H1 (cell line): ENCODE measurements at regions not wholly inside any gene's neighbourhood (a gene's known extent, or its start where the extent isn't known, plus 50 kb on each side); places are given as distances from the start of the nearest gene placed in this dataset.

Source experiments
- EZH2 ChIP-seq: fragments of 200-600 bp; sonication (generic); IDR thresholded peaks from 2 replicates; pipeline ENCODE4 v1.7.1; 2012; ENCODE audit warnings: low read depth, mild to moderate bottlenecking, moderate library complexity, low read length, inconsistent platforms; ENCODE audit not compliant: severe bottlenecking
- GABPA ChIP-seq: IDR thresholded peaks from 2 replicates; pipeline ENCODE4 v1.6.1; 2011; ENCODE audit warnings: mild to moderate bottlenecking, low read length, moderate library complexity, borderline replicate concordance; ENCODE audit not compliant: insufficient read depth
- TF ChIP-seq, protein P1 (sequence below): fragments of 300-600 bp; sonication (generic); IDR thresholded peaks from 2 replicates; pipeline ENCODE4 v1.7.1; 2012; ENCODE audit warnings: low read length, moderate library complexity, mild to moderate bottlenecking, inconsistent platforms; ENCODE audit not compliant: insufficient replicate concordance
- TF ChIP-seq, protein P2 (sequence below): IDR thresholded peaks from 2 replicates; pipeline ENCODE4 v1.6.1; 2011; ENCODE audit warnings: low read length, improper control_type of control experiment

DNA sequence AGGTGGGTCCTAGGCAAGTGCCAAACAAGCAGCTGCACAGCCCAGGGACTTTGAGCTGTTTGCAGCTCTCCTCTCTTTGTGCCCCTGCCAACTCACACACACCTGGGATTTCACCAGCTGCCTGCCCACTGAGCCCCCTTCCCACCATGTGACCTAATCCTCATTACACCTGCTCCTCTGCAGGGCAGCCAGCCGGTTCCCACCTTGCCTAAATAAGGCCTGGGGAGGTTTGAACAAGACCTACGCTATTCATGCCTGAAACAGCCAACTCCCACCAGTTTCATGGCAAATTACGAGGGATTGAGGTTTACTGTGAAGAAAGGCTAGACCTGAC lies 92.6 kb upstream of the SOX4 start (continued):
- TF ChIP-seq, protein P1, sequence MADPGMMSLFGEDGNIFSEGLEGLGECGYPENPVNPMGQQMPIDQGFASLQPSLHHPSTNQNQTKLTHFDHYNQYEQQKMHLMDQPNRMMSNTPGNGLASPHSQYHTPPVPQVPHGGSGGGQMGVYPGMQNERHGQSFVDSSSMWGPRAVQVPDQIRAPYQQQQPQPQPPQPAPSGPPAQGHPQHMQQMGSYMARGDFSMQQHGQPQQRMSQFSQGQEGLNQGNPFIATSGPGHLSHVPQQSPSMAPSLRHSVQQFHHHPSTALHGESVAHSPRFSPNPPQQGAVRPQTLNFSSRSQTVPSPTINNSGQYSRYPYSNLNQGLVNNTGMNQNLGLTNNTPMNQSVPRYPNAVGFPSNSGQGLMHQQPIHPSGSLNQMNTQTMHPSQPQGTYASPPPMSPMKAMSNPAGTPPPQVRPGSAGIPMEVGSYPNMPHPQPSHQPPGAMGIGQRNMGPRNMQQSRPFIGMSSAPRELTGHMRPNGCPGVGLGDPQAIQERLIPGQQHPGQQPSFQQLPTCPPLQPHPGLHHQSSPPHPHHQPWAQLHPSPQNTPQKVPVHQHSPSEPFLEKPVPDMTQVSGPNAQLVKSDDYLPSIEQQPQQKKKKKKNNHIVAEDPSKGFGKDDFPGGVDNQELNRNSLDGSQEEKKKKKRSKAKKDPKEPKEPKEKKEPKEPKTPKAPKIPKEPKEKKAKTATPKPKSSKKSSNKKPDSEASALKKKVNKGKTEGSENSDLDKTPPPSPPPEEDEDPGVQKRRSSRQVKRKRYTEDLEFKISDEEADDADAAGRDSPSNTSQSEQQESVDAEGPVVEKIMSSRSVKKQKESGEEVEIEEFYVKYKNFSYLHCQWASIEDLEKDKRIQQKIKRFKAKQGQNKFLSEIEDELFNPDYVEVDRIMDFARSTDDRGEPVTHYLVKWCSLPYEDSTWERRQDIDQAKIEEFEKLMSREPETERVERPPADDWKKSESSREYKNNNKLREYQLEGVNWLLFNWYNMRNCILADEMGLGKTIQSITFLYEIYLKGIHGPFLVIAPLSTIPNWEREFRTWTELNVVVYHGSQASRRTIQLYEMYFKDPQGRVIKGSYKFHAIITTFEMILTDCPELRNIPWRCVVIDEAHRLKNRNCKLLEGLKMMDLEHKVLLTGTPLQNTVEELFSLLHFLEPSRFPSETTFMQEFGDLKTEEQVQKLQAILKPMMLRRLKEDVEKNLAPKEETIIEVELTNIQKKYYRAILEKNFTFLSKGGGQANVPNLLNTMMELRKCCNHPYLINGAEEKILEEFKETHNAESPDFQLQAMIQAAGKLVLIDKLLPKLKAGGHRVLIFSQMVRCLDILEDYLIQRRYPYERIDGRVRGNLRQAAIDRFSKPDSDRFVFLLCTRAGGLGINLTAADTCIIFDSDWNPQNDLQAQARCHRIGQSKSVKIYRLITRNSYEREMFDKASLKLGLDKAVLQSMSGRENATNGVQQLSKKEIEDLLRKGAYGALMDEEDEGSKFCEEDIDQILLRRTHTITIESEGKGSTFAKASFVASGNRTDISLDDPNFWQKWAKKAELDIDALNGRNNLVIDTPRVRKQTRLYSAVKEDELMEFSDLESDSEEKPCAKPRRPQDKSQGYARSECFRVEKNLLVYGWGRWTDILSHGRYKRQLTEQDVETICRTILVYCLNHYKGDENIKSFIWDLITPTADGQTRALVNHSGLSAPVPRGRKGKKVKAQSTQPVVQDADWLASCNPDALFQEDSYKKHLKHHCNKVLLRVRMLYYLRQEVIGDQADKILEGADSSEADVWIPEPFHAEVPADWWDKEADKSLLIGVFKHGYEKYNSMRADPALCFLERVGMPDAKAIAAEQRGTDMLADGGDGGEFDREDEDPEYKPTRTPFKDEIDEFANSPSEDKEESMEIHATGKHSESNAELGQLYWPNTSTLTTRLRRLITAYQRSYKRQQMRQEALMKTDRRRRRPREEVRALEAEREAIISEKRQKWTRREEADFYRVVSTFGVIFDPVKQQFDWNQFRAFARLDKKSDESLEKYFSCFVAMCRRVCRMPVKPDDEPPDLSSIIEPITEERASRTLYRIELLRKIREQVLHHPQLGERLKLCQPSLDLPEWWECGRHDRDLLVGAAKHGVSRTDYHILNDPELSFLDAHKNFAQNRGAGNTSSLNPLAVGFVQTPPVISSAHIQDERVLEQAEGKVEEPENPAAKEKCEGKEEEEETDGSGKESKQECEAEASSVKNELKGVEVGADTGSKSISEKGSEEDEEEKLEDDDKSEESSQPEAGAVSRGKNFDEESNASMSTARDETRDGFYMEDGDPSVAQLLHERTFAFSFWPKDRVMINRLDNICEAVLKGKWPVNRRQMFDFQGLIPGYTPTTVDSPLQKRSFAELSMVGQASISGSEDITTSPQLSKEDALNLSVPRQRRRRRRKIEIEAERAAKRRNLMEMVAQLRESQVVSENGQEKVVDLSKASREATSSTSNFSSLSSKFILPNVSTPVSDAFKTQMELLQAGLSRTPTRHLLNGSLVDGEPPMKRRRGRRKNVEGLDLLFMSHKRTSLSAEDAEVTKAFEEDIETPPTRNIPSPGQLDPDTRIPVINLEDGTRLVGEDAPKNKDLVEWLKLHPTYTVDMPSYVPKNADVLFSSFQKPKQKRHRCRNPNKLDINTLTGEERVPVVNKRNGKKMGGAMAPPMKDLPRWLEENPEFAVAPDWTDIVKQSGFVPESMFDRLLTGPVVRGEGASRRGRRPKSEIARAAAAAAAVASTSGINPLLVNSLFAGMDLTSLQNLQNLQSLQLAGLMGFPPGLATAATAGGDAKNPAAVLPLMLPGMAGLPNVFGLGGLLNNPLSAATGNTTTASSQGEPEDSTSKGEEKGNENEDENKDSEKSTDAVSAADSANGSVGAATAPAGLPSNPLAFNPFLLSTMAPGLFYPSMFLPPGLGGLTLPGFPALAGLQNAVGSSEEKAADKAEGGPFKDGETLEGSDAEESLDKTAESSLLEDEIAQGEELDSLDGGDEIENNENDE, result no peak
- TF ChIP-seq EZH2, result no peak
- no peak for TF ChIP-seq GABPA
- TF ChIP-seq, protein P2, sequence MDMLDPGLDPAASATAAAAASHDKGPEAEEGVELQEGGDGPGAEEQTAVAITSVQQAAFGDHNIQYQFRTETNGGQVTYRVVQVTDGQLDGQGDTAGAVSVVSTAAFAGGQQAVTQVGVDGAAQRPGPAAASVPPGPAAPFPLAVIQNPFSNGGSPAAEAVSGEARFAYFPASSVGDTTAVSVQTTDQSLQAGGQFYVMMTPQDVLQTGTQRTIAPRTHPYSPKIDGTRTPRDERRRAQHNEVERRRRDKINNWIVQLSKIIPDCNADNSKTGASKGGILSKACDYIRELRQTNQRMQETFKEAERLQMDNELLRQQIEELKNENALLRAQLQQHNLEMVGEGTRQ, result no peak
